ENCODE measurements at regions not wholly inside any gene's neighbourhood (a gene's known extent, or its start where the extent isn't known, plus 50 kb on each side); places are given as distances from the start of the nearest gene placed in this dataset.

DNA sequence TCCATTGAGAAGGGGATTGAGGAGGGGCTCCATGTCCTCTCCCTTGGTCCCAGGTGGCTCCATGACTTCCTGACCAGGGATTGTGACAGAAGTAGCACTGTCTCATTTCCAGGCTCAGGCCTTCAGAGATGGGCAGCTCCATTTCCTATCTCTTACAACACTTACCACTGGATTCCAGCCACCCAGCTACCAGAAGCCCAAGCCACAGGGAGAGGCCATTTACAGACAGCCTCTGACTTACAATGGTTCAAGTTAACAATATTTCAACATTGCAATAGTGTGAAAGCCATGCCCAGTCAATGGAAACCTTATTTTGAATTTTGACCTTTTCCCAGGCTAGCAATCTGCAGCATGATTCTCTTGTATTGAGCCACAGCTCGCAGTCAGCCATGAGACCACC, 164.9 kb upstream of the AGAP1 start (continued):
- TF ChIP-seq, protein P1, sequence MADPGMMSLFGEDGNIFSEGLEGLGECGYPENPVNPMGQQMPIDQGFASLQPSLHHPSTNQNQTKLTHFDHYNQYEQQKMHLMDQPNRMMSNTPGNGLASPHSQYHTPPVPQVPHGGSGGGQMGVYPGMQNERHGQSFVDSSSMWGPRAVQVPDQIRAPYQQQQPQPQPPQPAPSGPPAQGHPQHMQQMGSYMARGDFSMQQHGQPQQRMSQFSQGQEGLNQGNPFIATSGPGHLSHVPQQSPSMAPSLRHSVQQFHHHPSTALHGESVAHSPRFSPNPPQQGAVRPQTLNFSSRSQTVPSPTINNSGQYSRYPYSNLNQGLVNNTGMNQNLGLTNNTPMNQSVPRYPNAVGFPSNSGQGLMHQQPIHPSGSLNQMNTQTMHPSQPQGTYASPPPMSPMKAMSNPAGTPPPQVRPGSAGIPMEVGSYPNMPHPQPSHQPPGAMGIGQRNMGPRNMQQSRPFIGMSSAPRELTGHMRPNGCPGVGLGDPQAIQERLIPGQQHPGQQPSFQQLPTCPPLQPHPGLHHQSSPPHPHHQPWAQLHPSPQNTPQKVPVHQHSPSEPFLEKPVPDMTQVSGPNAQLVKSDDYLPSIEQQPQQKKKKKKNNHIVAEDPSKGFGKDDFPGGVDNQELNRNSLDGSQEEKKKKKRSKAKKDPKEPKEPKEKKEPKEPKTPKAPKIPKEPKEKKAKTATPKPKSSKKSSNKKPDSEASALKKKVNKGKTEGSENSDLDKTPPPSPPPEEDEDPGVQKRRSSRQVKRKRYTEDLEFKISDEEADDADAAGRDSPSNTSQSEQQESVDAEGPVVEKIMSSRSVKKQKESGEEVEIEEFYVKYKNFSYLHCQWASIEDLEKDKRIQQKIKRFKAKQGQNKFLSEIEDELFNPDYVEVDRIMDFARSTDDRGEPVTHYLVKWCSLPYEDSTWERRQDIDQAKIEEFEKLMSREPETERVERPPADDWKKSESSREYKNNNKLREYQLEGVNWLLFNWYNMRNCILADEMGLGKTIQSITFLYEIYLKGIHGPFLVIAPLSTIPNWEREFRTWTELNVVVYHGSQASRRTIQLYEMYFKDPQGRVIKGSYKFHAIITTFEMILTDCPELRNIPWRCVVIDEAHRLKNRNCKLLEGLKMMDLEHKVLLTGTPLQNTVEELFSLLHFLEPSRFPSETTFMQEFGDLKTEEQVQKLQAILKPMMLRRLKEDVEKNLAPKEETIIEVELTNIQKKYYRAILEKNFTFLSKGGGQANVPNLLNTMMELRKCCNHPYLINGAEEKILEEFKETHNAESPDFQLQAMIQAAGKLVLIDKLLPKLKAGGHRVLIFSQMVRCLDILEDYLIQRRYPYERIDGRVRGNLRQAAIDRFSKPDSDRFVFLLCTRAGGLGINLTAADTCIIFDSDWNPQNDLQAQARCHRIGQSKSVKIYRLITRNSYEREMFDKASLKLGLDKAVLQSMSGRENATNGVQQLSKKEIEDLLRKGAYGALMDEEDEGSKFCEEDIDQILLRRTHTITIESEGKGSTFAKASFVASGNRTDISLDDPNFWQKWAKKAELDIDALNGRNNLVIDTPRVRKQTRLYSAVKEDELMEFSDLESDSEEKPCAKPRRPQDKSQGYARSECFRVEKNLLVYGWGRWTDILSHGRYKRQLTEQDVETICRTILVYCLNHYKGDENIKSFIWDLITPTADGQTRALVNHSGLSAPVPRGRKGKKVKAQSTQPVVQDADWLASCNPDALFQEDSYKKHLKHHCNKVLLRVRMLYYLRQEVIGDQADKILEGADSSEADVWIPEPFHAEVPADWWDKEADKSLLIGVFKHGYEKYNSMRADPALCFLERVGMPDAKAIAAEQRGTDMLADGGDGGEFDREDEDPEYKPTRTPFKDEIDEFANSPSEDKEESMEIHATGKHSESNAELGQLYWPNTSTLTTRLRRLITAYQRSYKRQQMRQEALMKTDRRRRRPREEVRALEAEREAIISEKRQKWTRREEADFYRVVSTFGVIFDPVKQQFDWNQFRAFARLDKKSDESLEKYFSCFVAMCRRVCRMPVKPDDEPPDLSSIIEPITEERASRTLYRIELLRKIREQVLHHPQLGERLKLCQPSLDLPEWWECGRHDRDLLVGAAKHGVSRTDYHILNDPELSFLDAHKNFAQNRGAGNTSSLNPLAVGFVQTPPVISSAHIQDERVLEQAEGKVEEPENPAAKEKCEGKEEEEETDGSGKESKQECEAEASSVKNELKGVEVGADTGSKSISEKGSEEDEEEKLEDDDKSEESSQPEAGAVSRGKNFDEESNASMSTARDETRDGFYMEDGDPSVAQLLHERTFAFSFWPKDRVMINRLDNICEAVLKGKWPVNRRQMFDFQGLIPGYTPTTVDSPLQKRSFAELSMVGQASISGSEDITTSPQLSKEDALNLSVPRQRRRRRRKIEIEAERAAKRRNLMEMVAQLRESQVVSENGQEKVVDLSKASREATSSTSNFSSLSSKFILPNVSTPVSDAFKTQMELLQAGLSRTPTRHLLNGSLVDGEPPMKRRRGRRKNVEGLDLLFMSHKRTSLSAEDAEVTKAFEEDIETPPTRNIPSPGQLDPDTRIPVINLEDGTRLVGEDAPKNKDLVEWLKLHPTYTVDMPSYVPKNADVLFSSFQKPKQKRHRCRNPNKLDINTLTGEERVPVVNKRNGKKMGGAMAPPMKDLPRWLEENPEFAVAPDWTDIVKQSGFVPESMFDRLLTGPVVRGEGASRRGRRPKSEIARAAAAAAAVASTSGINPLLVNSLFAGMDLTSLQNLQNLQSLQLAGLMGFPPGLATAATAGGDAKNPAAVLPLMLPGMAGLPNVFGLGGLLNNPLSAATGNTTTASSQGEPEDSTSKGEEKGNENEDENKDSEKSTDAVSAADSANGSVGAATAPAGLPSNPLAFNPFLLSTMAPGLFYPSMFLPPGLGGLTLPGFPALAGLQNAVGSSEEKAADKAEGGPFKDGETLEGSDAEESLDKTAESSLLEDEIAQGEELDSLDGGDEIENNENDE (IDR thresholded peaks at IDR 0.05; ENCODE audit: insufficient replicate concordance, low read length) = no peak
- TF ChIP-seq GABPA (IDR thresholded peaks at IDR 0.05; ENCODE audit: borderline replicate concordance, insufficient read depth, low read length) (no peak), MAFK (IDR thresholded peaks at IDR 0.05; ENCODE audit: low read depth, low read length) (no peak), SP4 (IDR thresholded peaks at IDR 0.05; ENCODE audit: low read length) (no peak), SIN3A (conservative IDR thresholded peaks at IDR 0.05 in 1 of 2, IDR thresholded peaks at IDR 0.05 in 1 of 2; ENCODE audit: low read depth in 1 of 2, low read length in 2 of 2) (no peak), RNF2 (IDR thresholded peaks at IDR 0.05; ENCODE audit: borderline replicate concordance, low read depth, low read length, missing control alignments, poor library complexity, severe bottlenecking) (no peak), BACH1 (IDR thresholded peaks at IDR 0.05; ENCODE audit: low read length) (no peak), KDM5A (IDR thresholded peaks at IDR 0.05; ENCODE audit: low read length) (no peak)
- TF ChIP-seq, protein P2, sequence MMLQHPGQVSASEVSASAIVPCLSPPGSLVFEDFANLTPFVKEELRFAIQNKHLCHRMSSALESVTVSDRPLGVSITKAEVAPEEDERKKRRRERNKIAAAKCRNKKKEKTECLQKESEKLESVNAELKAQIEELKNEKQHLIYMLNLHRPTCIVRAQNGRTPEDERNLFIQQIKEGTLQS (IDR thresholded peaks at IDR 0.05; ENCODE audit: insufficient read depth, low read depth, low read length) = no peak
